GM18868 (cell line): ENCODE measurements at regions not wholly inside any gene's neighbourhood (a gene's known extent, or its start where the extent isn't known, plus 50 kb on each side); places are given as distances from the start of the nearest gene placed in this dataset.
"Not testable (repeated sequence)": the region's sequence is repeated elsewhere in the genome, so short reads cannot be mapped to it uniquely, and the experiment has no call there.

Source experiments
- ATAC-seq: cut with Tn5 transposase; IDR thresholded peaks from one replicate; pipeline ENCODE4 v1.9.1; 2021; ENCODE audit warnings: mild to moderate bottlenecking, moderate library complexity; ENCODE audit not compliant: unreplicated experiment

DNA sequence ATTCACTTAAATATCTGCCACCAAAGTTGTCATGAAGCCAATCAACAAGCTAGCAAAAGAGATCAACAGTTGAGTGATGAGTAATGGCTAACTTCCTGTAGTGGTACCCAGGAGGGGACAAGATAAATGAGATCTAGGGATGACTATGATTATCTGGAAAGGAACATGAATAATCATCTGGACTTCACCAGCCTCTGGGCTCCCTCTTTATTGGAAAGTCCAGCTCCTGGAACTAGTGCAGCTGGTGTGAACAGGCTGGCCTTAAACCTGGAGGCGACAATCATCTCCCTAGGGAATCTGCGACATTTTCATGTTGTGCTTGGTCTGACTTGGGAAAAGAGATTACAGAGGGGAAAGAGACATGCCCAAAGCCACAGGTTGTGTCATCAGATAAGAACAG lies 518.6 kb downstream of the GRIN2A start:
- ATAC-seq: no peak

DNA sequence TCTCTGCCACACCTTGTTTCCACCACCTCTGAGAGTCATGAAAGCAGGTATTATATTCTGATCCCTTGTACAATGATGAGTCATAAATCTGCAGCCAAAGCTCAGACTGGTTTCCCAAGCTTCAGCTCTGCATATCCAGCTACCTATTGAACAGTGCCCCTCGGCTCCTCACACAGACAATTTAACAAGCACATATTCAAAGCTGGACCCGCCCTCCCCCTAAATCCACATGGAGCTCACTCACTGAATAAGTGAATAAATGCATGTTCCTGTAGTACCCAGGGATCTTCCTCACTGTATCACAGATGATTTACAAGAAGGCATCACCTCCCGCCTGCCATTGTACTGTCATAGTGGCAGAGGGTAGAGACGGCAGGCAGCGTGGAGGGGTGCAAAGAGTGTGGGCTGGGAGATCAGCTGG lies 516.4 kb downstream of the GRIN2A start:
- ATAC-seq: no peak

DNA sequence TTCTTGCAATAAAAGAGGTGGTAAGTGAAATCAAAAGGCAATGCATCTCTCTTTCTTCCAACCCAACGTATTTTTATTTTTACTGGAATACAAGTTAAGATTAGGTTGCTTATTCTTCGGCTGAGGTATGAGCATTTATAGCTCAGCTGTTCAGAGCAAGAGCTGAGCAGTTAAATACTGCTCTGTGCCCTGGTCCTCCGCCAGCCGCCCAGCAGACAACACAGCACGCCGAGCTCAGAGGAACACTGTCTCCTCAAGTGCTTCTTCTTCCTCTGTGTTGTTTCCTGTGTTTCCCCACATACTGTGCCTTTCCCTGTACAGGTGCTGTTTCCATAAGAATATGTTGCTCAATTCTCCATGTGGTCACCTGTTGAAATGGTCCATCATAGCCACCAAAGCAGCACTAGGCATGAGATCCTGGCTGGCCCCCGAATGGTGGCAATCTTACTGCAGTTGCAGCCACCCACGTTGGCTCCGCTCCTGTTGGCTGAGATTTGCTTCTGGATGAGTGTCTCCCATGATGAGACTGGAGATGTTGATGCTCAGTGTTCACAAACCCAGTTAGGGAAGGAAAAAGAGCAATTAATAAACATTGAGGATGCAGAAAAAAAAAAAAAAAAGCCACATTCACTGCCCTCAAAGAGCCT lies 515.3 kb downstream of the GRIN2A start:
- no peak for ATAC-seq

DNA sequence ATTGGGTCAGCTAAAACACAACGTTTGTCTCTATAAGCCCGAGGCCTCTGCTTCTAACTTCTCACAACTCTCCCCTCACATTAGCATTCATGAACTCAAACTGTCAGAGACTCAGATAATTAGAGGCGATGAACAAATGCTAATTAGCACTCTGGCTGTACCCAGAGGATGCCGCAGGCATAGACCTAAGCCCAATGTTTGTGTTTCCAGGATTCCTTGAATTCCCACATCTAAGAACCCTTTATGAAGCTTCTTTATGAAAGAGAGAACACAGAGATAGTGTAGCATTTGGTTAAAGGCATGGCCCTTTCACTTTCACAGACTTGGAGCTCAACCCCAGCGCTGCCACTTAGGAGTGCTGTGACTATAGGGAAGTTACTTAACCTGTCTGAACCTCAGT lies 512.2 kb downstream of the GRIN2A start:
- ATAC-seq: no peak

DNA sequence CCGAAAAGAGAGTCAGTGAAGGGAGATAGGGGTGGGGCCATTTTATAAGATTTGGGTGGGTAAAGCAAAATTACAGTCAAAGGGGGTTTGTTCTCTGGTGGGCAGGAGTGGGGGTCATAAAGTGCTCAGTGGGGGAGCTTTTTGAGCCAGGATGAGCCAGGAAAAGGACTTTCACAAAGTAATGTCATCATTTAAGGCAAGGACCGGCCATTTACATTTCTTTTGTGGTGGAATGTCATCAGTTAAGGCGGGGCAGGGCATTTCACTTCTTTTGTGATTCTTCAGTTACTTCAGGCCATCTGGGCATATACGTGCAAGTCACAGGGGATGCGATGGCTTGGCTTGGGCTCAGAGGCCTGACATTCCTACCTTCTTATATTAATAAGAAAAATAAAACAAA lies 511.6 kb downstream of the GRIN2A start:
- ATAC-seq: not testable (repeated sequence)

DNA sequence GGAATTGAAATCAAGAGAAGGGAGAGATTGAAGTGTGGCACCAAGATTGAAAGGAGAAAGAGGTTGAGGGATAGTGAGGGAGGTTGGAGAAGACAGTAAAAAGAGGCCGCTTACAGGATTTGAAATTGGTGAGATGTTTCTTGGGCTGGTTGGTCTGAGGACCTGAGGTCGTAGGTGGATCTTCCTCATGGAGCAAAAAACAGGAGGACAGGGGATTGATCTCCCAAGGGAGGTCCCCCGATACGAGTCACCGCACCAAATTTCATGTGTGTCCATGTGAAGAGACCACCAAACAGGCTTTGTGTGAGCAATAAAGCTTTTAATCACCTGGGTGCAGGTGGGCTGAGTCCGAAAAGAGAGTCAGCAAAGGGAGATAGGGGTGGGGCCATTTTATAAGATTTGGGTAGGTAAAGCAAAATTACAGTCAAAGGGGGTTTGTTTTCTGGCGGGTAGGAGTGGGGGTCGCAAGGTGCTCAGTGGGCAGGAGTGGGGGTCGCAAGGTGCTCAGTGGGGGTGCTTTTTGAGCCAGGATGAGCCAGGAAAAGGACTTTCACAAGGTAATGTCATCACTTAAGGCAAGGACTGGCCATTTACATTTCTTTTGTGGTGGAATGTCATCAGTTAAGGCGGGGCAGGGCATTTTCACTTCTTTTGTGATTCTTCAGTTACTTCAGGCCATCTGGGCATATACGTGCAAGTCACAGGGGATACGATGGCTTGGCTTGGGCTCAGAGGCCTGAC lies 505.5 kb downstream of the GRIN2A start:
- ATAC-seq: not testable (repeated sequence)

DNA sequence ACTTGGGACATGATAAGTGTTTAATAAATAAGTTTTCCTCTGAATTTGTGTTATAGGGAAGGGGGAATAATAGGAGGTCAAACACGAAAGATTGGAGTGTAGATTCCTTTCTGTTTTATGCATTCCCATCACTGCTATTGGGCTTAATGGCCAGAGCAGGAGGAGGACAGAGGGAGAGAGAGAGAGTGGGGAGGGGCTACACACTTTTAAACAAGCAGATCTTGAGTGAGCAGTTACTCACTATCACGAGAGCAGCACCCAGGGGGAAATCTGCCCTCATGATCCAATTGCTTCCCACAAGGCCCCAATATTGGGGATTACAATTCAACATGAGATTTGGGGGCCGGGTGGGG lies 505.0 kb downstream of the GRIN2A start:
- ATAC-seq: no peak

DNA sequence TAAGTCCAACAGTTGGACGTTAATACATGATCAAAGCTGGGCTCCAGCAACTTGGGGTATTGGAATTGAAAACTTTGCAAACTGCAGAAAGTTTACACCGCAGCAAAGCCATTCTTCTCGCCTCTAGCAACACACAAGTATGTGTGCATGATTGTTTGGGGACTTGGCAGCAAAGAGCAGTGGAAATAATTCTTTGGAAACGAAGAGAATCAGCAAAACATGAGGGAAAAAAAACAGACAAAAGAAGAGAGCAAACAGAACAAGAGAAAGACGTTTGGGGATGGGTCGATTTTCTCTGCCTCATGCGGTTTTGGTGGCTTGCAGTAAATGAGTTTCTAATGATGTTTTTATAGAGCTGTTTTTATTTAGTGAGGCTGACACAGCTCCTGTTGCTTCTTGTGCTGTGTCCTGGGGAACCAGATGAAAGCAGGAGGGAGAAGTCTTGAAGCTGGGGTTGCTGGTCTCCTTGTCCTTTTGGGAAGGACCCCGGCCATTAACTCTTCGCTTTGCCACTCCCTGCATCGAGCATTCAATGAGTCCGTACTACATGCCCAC lies 502.9 kb downstream of the GRIN2A start:
- ATAC-seq: no peak

DNA sequence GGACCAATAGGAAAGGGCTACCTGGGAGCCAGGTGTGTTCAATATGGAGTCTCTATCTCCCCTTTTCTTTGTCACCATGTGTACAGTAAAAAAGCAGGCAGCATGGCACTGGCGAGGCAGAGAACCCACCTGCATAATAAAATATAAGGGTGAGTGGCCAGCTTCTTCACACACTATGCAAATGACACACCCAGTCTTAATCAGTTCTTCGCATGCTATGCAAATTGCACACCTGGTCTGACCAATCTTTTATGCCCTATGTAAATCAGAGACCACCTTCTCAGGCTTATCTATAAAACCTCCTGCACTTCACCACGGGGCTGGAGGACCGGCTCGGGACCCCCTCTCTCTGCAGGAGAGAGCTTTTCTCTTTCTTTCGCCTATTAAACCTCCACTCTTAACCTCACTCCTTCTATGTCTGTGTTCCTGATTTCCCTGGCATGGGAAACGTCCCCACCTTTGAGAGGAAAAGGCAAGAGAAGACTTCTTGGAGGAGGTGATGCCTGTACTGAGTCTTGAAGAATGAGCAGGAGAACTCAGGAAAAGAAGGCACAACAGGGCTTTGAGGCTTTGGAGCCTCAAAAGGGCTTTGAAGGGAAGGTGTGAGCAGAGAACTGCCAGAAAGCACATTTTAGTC lies 502.1 kb downstream of the GRIN2A start:
- no peak for ATAC-seq

DNA sequence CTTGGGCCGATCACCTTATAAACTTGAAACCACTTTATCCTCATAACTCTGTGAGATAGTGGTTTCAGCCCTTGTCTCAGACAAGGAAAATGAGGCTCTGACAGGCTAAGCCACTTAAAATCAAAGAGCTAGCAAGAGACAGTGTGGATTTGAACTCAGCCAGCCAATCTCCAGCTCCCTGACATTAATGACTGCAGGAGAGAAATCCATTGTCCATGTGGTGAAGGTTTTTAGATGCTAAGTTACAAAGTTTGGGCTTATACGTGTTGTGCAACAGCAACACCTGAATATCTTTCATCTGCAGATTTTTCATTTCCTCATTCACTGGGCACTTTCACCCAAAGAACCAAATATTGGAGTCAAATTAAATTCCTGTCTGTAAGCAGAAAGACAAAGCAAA lies 501.3 kb downstream of the GRIN2A start:
- no peak for ATAC-seq

DNA sequence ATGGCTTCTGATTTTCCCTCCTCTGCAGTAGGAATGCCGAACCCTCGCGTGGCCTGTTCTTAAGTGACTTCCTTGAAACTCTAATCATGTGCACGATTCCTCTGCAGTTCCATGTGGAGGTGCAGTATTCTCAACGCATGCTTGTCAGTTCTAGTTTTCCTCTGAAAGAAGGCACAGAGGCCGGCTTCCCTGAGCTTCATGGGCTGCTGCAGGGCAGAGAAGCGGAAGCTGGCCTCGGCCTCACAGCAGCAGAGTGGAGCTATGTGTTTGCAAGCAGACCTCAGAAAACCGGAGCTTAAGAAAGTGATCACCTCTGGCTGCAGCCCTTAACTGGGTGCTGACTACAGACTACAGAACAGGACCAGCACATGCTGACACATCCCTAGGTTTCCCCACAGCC lies 500.7 kb downstream of the GRIN2A start:
- ATAC-seq: no peak

DNA sequence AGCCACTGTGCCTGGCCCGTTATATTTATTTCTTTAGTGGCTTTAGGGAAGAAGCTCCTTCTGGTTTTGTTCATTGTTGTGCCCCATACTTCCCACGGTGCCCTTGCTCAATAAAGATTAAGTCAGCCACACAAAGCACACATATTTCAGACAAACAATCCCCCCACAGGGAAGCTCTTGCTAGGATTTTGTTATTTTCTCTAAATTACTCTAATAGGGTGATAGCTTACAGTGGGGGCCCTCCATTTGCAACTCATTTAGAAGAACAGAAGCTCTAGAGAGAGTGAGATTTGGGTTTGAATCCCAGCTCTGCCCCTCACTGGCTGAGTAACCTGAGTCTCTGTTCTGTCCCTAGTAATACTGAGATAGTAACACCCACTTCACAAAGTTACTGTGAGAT lies 499.9 kb downstream of the GRIN2A start:
- ATAC-seq: no peak

DNA sequence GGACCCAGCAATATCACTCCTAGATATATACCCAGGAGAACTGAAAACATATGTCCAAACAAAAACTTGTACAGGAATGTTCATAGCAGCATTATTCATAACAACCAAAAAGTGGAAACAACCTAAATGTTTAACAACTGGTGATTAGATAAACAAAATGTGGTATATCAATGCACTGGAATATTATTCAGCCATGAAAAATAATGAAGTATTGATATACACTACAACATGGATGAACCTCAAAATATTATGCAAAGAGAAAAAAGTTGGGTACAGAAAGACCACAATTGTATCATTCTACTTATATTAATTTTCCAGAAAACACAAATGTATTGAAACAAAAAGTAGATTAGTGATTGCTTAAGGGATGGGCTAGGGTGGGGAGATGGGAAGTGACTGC lies 498.6 kb downstream of the GRIN2A start:
- no peak for ATAC-seq

DNA sequence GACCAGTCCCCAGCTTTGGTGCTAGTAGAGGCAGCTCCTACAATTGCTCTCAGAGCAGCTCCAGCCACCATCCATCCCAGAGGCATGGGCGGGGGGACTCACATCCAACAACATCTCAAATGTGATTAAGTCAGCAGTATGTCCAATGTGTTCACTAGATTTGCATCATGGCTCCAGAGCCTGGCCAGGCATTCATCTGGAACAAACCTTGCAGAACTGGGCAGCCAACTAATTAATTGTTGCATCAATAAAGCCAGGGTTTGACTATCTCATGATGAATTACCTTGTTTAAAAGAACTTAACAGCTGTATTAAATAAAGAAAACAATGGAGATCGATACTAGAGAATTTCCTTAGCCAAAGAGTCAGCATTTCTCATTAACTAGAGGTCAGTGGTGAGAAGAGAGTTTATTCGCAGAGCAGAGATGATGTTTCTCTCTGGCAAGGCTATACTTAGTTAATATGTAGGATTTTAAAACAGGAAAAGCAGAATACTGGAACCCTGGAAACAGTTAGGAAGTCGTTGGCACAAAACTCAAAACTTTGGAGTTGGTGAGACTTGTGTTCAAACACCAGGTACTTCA lies 494.4 kb downstream of the GRIN2A start:
- no peak for ATAC-seq

DNA sequence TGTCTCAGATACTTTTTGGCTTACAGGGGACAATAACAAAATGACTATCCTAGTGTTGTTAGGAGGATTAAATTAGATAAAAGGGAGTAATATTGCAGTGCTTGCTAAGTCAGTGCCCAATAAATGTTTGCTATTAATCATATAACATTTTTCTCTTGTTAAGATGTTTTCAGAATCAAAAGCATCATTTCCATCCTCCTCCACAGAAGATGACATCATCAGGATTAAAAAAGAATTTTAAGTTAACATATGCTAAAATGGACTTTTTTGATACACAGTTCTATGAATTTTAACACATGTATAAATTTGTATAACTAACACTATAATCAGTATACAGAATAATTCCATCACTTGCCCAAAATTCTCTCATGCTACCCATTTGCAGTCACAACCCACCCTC lies 492.6 kb downstream of the GRIN2A start:
- ATAC-seq: no peak

DNA sequence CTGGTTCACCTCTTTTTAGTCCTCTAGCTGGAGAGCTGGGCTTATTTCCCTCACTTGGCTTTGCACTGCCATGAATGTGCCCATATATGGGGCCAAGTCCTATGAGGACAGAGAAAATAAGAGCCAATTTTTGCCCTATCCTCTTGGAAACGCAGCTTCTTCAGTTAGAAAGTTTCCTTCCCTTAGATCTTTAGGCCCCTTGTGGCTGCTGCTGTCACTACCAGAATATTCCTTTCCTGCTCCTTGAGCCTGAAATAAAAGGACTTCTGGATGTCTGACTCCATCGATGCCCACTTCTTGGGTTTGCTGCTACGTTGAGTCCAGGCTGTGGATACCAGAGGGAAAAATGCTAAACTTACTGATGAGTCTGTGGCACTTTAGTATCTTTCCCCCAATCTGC lies 487.1 kb downstream of the GRIN2A start:
- ATAC-seq: no peak
